Neural progenitor cell (in vitro differentiated cells): ENCODE measurements at regions not wholly inside any gene's neighbourhood (a gene's known extent, or its start where the extent isn't known, plus 50 kb on each side); places are given as distances from the start of the nearest gene placed in this dataset.

ENCODE experiments used
- EZH2 ChIP-seq: fragments of 200-600 bp; sonication (generic); IDR thresholded peaks from 2 replicates; pipeline ENCODE4 v1.6.1; 2017; ENCODE audit warnings: antibody characterized with exemption, mild to moderate bottlenecking, moderate library complexity
- TF ChIP-seq, protein P1 (sequence below): fragments of 200-600 bp; sonication (generic); IDR thresholded peaks from 2 replicates; pipeline ENCODE4 v1.5.1; 2017; ENCODE audit warnings: antibody characterized with exemption, mild to moderate bottlenecking

DNA sequence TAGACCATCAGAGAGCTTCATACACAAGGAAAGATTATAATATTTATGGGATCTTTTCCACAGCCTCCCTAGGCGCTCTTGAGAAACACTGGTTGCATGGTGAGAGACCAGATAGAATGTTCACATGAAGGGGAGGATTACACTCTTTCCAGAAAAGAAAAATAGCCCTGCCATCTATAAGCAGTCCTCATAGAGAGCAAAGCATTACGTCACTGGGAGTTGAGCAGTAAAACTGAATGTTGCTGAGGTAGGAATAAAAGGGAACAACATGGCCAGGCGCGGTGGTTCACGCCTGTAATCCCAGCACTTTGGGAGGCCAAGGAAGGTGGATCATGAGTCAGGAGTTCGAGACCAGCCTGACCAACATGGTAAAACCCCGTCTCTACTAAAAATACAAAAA lies 1934.3 kb downstream of the SUCLG1 start:
- TF ChIP-seq, protein P1, sequence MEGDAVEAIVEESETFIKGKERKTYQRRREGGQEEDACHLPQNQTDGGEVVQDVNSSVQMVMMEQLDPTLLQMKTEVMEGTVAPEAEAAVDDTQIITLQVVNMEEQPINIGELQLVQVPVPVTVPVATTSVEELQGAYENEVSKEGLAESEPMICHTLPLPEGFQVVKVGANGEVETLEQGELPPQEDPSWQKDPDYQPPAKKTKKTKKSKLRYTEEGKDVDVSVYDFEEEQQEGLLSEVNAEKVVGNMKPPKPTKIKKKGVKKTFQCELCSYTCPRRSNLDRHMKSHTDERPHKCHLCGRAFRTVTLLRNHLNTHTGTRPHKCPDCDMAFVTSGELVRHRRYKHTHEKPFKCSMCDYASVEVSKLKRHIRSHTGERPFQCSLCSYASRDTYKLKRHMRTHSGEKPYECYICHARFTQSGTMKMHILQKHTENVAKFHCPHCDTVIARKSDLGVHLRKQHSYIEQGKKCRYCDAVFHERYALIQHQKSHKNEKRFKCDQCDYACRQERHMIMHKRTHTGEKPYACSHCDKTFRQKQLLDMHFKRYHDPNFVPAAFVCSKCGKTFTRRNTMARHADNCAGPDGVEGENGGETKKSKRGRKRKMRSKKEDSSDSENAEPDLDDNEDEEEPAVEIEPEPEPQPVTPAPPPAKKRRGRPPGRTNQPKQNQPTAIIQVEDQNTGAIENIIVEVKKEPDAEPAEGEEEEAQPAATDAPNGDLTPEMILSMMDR, result no peak
- TF ChIP-seq EZH2, result no peak
